OCI-LY7 (cell line): ENCODE measurements at regions not wholly inside any gene's neighbourhood (a gene's known extent, or its start where the extent isn't known, plus 50 kb on each side); places are given as distances from the start of the nearest gene placed in this dataset.

Experiments used
- BruUV-seq: library from RNA; stranded (reverse); fragments of 400-500 nt; replicated peaks from 2 replicates; lab custom pipeline; 2021; lab: Mats Ljungman, UMichigan
- CTCF ChIA-PET: fragments of 300-600 bp; sonication (Branson Sonifier 250); formaldehyde crosslinking; loops from one replicate; lab custom pipeline; 2022; ENCODE audit warnings: antibody characterized with exemption; ENCODE audit not compliant: unreplicated experiment; lab: Charles Lee
- POLR2A ChIA-PET: fragments of 300-600 bp; sonication (Branson Sonifier 250); formaldehyde crosslinking; loops from one replicate; lab custom pipeline; 2022; ENCODE audit warnings: antibody characterized with exemption; lab: Charles Lee
- DNase-seq: peaks from one replicate; pipeline ENCODE4 v3.0.0-alpha.2; 2015; ENCODE audit warnings: low spot score
- H2AFZ ChIP-seq: fragments of 200-600 bp; sonication (generic), shearing (Covaris generic); 2 replicates; pipeline ENCODE4 v1.6.1; 2014; ENCODE audit warnings: mild to moderate bottlenecking, antibody characterized with exemption, low read length, moderate library complexity
- H3K27ac ChIP-seq: fragments of 200-600 bp; sonication (generic); 2 replicates; pipeline ENCODE4 v1.5.1; 2014; ENCODE audit warnings: mixed run types, low read depth, mild to moderate bottlenecking, moderate library complexity, low read length, inconsistent platforms; ENCODE audit not compliant: poor library complexity, severe bottlenecking
- H3K36me3 ChIP-seq: fragments of 200-600 bp; sonication (generic); 2 replicates; pipeline ENCODE4 v1.6.1; 2014; ENCODE audit warnings: mild to moderate bottlenecking, antibody characterized with exemption, low read length, moderate library complexity, mixed read lengths; ENCODE audit not compliant: insufficient read depth
- H3K4me1 ChIP-seq: fragments of 200-600 bp; sonication (generic); 2 replicates; pipeline ENCODE4 v1.5.1; 2014; ENCODE audit warnings: mild to moderate bottlenecking, low read length; ENCODE audit not compliant: insufficient read depth, poor library complexity, severe bottlenecking
- H3K4me2 ChIP-seq: fragments of 200-600 bp; sonication (generic); 2 replicates; pipeline ENCODE4 v1.6.1; 2014; ENCODE audit warnings: mild to moderate bottlenecking, low read length
- H3K4me3 ChIP-seq: fragments of 200-600 bp; sonication (generic); 2 replicates; pipeline ENCODE4 v1.5.1; 2014; ENCODE audit warnings: mild to moderate bottlenecking, low read depth, low read length; ENCODE audit not compliant: poor library complexity, severe bottlenecking
- H3K79me2 ChIP-seq: fragments of 200-600 bp; sonication (generic); 2 replicates; pipeline ENCODE4 v1.6.1; 2016; ENCODE audit warnings: low read depth, mild to moderate bottlenecking, low read length, moderate library complexity, mixed read lengths; ENCODE audit not compliant: insufficient read depth
- H3K9me2 ChIP-seq: fragments of 200-600 bp; sonication (generic); 2 replicates; pipeline ENCODE4 v1.6.1; 2016; ENCODE audit warnings: mild to moderate bottlenecking, low read length, mixed read lengths; ENCODE audit not compliant: insufficient read depth
- H3K9me3 ChIP-seq: fragments of 200-600 bp; sonication (generic); 2 replicates; pipeline ENCODE4 v1.6.1; 2014; ENCODE audit warnings: mild to moderate bottlenecking, mixed run types, low read length, mixed read lengths
- H4K20me1 ChIP-seq: fragments of 200-600 bp; sonication (generic); 2 replicates; pipeline ENCODE4 v1.6.1; 2014; ENCODE audit warnings: mild to moderate bottlenecking, antibody characterized with exemption, low read length, moderate library complexity, mixed read lengths; ENCODE audit not compliant: insufficient read depth
- EZH2phosphoT487 ChIP-seq: fragments of 200-600 bp; sonication (generic); IDR thresholded peaks from 2 replicates; pipeline ENCODE4 v1.6.1; 2018; ENCODE audit warnings: low read depth, borderline replicate concordance, mild to moderate bottlenecking, mixed run types, antibody characterized with exemption, low read length, moderate library complexity, mixed read lengths
- intact Hi-C: fragments of 100-400 bp; cut with micrococcal nuclease; formaldehyde crosslinking; loops from one replicate; pipeline ENCODE4 v1.10.0; 2022; ENCODE audit not compliant: unreplicated experiment
- TF ChIP-seq, protein P1 (sequence below): fragments of 200-600 bp; sonication (generic); conservative IDR thresholded peaks from 2 replicates; pipeline ENCODE4 v1.5.1; 2014; ENCODE audit warnings: mild to moderate bottlenecking, antibody characterized with exemption, low read length, moderate library complexity, mixed read lengths

GRCh38 chr7:125130173-125130572 is 200.5 kb upstream of the POT1 start:
- ChIA-PET POLR2A (no interaction called here), CTCF (no interaction called here)
- Histone ChIP-seq H3K27ac (no peak overlapping the region), H4K20me1 (no peaks in the 10 kb centered on the region), H3K36me3 (no peaks in the 10 kb centered on the region), H3K9me3 (no peaks in the 10 kb centered on the region), H3K4me2 (no peak overlapping the region), H3K4me3 (no peak overlapping the region), H2AFZ (no peak overlapping the region), H3K79me2 (no peaks in the 10 kb centered on the region), H3K4me1 (no peaks in the 10 kb centered on the region), H3K9me2 (no peaks in the 10 kb centered on the region)
- DNase-seq = no peak
- intact Hi-C loops = no loop called here
- no peak for TF ChIP-seq EZH2phosphoT487
- TF ChIP-seq, protein P1, sequence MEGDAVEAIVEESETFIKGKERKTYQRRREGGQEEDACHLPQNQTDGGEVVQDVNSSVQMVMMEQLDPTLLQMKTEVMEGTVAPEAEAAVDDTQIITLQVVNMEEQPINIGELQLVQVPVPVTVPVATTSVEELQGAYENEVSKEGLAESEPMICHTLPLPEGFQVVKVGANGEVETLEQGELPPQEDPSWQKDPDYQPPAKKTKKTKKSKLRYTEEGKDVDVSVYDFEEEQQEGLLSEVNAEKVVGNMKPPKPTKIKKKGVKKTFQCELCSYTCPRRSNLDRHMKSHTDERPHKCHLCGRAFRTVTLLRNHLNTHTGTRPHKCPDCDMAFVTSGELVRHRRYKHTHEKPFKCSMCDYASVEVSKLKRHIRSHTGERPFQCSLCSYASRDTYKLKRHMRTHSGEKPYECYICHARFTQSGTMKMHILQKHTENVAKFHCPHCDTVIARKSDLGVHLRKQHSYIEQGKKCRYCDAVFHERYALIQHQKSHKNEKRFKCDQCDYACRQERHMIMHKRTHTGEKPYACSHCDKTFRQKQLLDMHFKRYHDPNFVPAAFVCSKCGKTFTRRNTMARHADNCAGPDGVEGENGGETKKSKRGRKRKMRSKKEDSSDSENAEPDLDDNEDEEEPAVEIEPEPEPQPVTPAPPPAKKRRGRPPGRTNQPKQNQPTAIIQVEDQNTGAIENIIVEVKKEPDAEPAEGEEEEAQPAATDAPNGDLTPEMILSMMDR = no peak
- no TSS peak for BruUV-seq

DNA sequence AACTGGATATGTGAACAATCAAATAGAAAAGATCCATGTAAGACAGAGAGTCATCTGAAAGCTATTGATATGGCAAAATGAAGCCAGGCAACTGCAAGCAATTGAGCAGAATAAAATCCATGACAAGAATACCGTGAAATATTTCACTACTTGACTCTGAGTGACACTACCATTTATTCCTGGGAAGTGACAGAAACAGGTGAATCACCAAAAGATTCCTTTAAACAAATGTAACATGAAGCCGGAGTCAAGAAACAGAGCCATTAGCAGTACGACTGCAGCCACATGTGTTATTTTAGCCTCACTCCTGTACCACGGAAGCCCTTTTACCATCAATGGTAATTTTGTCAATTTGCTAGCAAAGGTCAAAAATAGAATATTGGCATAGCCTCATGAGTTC is 197.7 kb upstream of the POT1 start:
- Histone ChIP-seq H4K20me1 (no peaks in the 10 kb centered on the region), H3K79me2 (no peaks in the 10 kb centered on the region), H3K4me1 (no peaks in the 10 kb centered on the region), H3K9me2 (no peaks in the 10 kb centered on the region), H3K27ac (no peak overlapping the region), H3K4me3 (no peak overlapping the region), H3K9me3 (no peaks in the 10 kb centered on the region), H3K4me2 (no peak overlapping the region), H3K36me3 (no peaks in the 10 kb centered on the region), H2AFZ (no peak overlapping the region)
- no peak for DNase-seq
- BruUV-seq = no TSS peak
- TF ChIP-seq, protein P1 = no peak
- TF ChIP-seq EZH2phosphoT487 = no peak
- ChIA-PET POLR2A (interaction anchor here (0.6 kb wide), 1 partner anchor 14 kb away, joined by 3 read pairs; no protein-coding TSS in a partner anchor), CTCF (no interaction called here)
- intact Hi-C loops = no loop called here

DNA sequence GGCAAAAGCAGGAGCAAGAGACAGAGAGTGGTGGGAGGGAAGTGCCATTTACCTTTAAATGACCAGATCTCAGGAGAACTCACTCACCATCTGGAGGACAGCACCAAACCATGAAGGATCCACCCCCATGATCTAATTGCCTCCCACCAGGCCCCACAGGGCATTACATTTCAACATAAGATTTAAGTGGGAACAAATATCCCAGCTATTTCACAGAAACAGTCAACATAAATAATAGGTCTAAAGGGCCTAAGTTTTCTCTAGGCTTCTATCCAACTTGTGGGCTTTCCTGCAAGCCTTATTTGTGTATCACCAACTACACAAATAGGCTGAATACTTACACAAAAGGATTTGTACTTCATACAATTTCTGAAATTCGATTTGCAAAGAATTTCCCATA is 196.8 kb upstream of the POT1 start:
- no peaks in the 10 kb centered on the region for H3K9me2 ChIP-seq
- DNase-seq = no peak
- H3K79me2 ChIP-seq = no peaks in the 10 kb centered on the region
- no TSS peak for BruUV-seq
- no peaks in the 10 kb centered on the region for H3K4me1 ChIP-seq
- H3K4me2 ChIP-seq = no peak overlapping the region
- POLR2A ChIA-PET = no interaction called here
- H2AFZ ChIP-seq = no peak overlapping the region
- no peak for TF ChIP-seq EZH2phosphoT487
- TF ChIP-seq, protein P1 = no peak
- H3K4me3 ChIP-seq = no peak overlapping the region
- H4K20me1 ChIP-seq = no peaks in the 10 kb centered on the region
- no peaks in the 10 kb centered on the region for H3K36me3 ChIP-seq
- intact Hi-C loops = no loop called here
- CTCF ChIA-PET = no interaction called here
- H3K9me3 ChIP-seq = no peaks in the 10 kb centered on the region
- no peak overlapping the region for H3K27ac ChIP-seq
